ENCODE measurements at regions not wholly inside any gene's neighbourhood (a gene's known extent, or its start where the extent isn't known, plus 50 kb on each side); places are given as distances from the start of the nearest gene placed in this dataset.

- no peak for DNase-seq
Observed at GRCh38 chr19:29375429-29376119, 150.2 kb upstream of the VSTM2B start.

GRCh38 chr19:29376855-29377354 lies 148.9 kb upstream of the VSTM2B start:
- DNase-seq = no peak

- no peak for DNase-seq
Observed at GRCh38 chr19:29378126-29378525, 147.7 kb upstream of the VSTM2B start.

- no peak for DNase-seq
Observed at GRCh38 chr19:29378543-29379080, 147.2 kb upstream of the VSTM2B start.

GRCh38 chr19:29379257-29380021 lies 146.4 kb upstream of the VSTM2B start:
- no peak for DNase-seq

- DNase-seq = no peak
Observed at GRCh38 chr19:29380581-29380980, 145.2 kb upstream of the VSTM2B start.

- no peak for DNase-seq
Observed at GRCh38 chr19:29381353-29382203, 144.2 kb upstream of the VSTM2B start.

GRCh38 chr19:29383696-29384095 lies 142.1 kb upstream of the VSTM2B start:
- DNase-seq = no peak

- no peak for DNase-seq
Observed at GRCh38 chr19:29384656-29385055, 141.1 kb upstream of the VSTM2B start.

- no peak for DNase-seq
Observed at GRCh38 chr19:29385191-29385795, 140.5 kb upstream of the VSTM2B start.

GRCh38 chr19:29386970-29387369 lies 138.8 kb upstream of the VSTM2B start:
- no peak for DNase-seq

- DNase-seq = no peak
Observed at GRCh38 chr19:29387586-29387985, 138.2 kb upstream of the VSTM2B start.

- no peak for DNase-seq
Observed at GRCh38 chr19:29389495-29389894, 136.3 kb upstream of the VSTM2B start.

- no peak for DNase-seq
Observed at GRCh38 chr19:29390742-29391141, 135.1 kb upstream of the VSTM2B start.

- DNase-seq = no peak
Observed at GRCh38 chr19:29393915-29394460, 131.8 kb upstream of the VSTM2B start.

- DNase-seq = no peak
Observed at GRCh38 chr19:29395111-29395733, 130.6 kb upstream of the VSTM2B start.

GRCh38 chr19:29395734-29396414 lies 129.9 kb upstream of the VSTM2B start:
- DNase-seq = no peak

GRCh38 chr19:29396925-29397324 lies 128.9 kb upstream of the VSTM2B start:
- no peak for DNase-seq

- DNase-seq = no peak
Observed at GRCh38 chr19:29397748-29398147, 128.0 kb upstream of the VSTM2B start.

- DNase-seq = no peak
Observed at GRCh38 chr19:29399804-29400203, 126.0 kb upstream of the VSTM2B start.
